Testis (tissue), 2 donors: ENCODE measurements at regions not wholly inside any gene's neighbourhood (a gene's known extent, or its start where the extent isn't known, plus 50 kb on each side); places are given as distances from the start of the nearest gene placed in this dataset.

Experiments
- CTCF ChIP-seq, 3 experiments: fragments of 450-650 bp in 2 of 3; fragments of 200-600 bp in 1 of 3; sonication (generic) in 1 of 3; IDR thresholded peaks; one replicate each; pipeline ENCODE4 v1.5.1; 2016 to 2019; ENCODE audit warnings: antibody characterized with exemption in 3 of 3, mild to moderate bottlenecking in 2 of 3, moderate library complexity in 1 of 3
- POLR2A ChIP-seq: fragments of 450-650 bp; IDR thresholded peaks from one replicate; pipeline ENCODE4 v1.6.1; 2017; ENCODE audit warnings: antibody characterized with exemption, mild to moderate bottlenecking, moderate library complexity

GRCh38 chr7:97466999-97467740 is 264.7 kb upstream of the TAC1 start:
- TF ChIP-seq POLR2A (no peak), CTCF (IDR thresholded peaks at IDR 0.05) (no peak)
